Transverse colon (tissue), 3 donors: ENCODE measurements at regions not wholly inside any gene's neighbourhood (a gene's known extent, or its start where the extent isn't known, plus 50 kb on each side); places are given as distances from the start of the nearest gene placed in this dataset.
"Not testable (repeated sequence)": the region's sequence is repeated elsewhere in the genome, so short reads cannot be mapped to it uniquely, and the experiment has no call there.

Experiments used
- CTCF ChIP-seq, 5 experiments: fragments of 200-600 bp in 3 of 5; fragments of 450-650 bp in 2 of 5; sonication (generic) in 3 of 5; IDR thresholded peaks; 1 replicate in 2 of 5; 2 replicates in 3 of 5; pipeline ENCODE4 v1.5.1; 2016 to 2017; ENCODE audit warnings: antibody characterized with exemption in 5 of 5, inconsistent platforms in 3 of 5, mild to moderate bottlenecking in 2 of 5, moderate library complexity in 1 of 5
- EP300 ChIP-seq: sonication (generic); formaldehyde crosslinking; IDR thresholded peaks from one replicate; pipeline ENCODE4 v1.6.1; 2017; ENCODE audit warnings: antibody characterized with exemption, low read depth
- POLR2A ChIP-seq: fragments of 450-650 bp; IDR thresholded peaks from one replicate; pipeline ENCODE4 v1.6.1; 2016; ENCODE audit warnings: antibody characterized with exemption, mild to moderate bottlenecking, moderate library complexity

- TF ChIP-seq CTCF (IDR thresholded peaks at IDR 0.05); POLR2A; EP300: not testable (repeated sequence)
These were observed 76.0 kb upstream of the CCZ1B start for GRCh38 chr7:6902097-6902518.
